Left ventricle myocardium inferior (tissue), 1 donor: ENCODE measurements at regions not wholly inside any gene's neighbourhood (a gene's known extent, or its start where the extent isn't known, plus 50 kb on each side); places are given as distances from the start of the nearest gene placed in this dataset.

Experiments used
- DNase-seq: peaks from one replicate; pipeline ENCODE4 v3.0.0-alpha.2; 2020
- H3K27ac ChIP-seq: fragments of 200-600 bp; replicated peaks from 2 replicates; pipeline ENCODE4 v1.8.0; 2021
- H3K27me3 ChIP-seq: fragments of 200-600 bp; 2 replicates; pipeline ENCODE4 v1.8.0; 2021; ENCODE audit warnings: low read depth
- H3K36me3 ChIP-seq: fragments of 200-600 bp; 2 replicates; pipeline ENCODE4 v1.8.0; 2021
- H3K4me1 ChIP-seq: fragments of 200-600 bp; 2 replicates; pipeline ENCODE4 v1.8.0; 2021
- H3K4me3 ChIP-seq: fragments of 200-600 bp; 2 replicates; pipeline ENCODE4 v1.8.0; 2021; ENCODE audit warnings: mild to moderate bottlenecking, moderate library complexity
- H3K9me3 ChIP-seq: fragments of 200-600 bp; replicated peaks from 2 replicates; pipeline ENCODE4 v1.8.0; 2021
- CTCF ChIP-seq: fragments of 200-600 bp; IDR thresholded peaks from 2 replicates; pipeline ENCODE4 v1.8.0; 2021; ENCODE audit warnings: antibody characterized with exemption, mild to moderate bottlenecking, borderline replicate concordance
- intact Hi-C: fragments of 100-400 bp; cut with micrococcal nuclease; formaldehyde crosslinking; loops from one replicate; pipeline ENCODE4 v1.11.0; 2022
- donor health status: DM: no; HTN: yes; CAD: no; lungs with severe emphysema.

- DNase-seq = no peak
- intact Hi-C loops = no loop called here
- H3K9me3 ChIP-seq = no peaks in the 10 kb centered on the region
Observed at GRCh38 chr1:199472978-199473377, 554.5 kb upstream of the NR5A2 start.

GRCh38 chr1:199474738-199475137 lies 552.8 kb upstream of the NR5A2 start:
- TF ChIP-seq CTCF = no peak
- Histone ChIP-seq H3K4me1 (no peaks in the 10 kb centered on the region), H3K9me3 (no peaks in the 10 kb centered on the region), H3K4me3 (no peak overlapping the region), H3K36me3 (no peaks in the 10 kb centered on the region), H3K27ac (no peak overlapping the region), H3K27me3 (no peaks in the 10 kb centered on the region)
- no peak for DNase-seq
- intact Hi-C loops = no loop called here

More at GRCh38 chr1:199472978-199473377, 554.5 kb upstream of the NR5A2 start:
- Histone ChIP-seq H3K36me3 (no peaks in the 10 kb centered on the region), H3K4me1 (no peaks in the 10 kb centered on the region), H3K27me3 (no peaks in the 10 kb centered on the region), H3K4me3 (no peak overlapping the region), H3K27ac (no peak overlapping the region)
- TF ChIP-seq CTCF = no peak

GRCh38 chr1:199482426-199482825 lies 545.1 kb upstream of the NR5A2 start:
- intact Hi-C loops = no loop called here
- Histone ChIP-seq H3K4me3 (no peak overlapping the region), H3K27ac (no peak overlapping the region), H3K27me3 (no peaks in the 10 kb centered on the region), H3K4me1 (no peaks in the 10 kb centered on the region), H3K36me3 (no peaks in the 10 kb centered on the region), H3K9me3 (no peaks in the 10 kb centered on the region)
- no peak for DNase-seq
- TF ChIP-seq CTCF = no peak

GRCh38 chr1:199489594-199489993 lies 537.9 kb upstream of the NR5A2 start:
- H3K9me3 ChIP-seq = peaks cover 16% of the 10 kb centered on the region
- no peaks in the 10 kb centered on the region for H3K36me3 ChIP-seq
- intact Hi-C loops = no loop called here
- no peaks in the 10 kb centered on the region for H3K27me3 ChIP-seq
- no peak overlapping the region for H3K27ac ChIP-seq
- TF ChIP-seq CTCF = no peak
- DNase-seq = no peak
- H3K4me3 ChIP-seq = no peak overlapping the region
- no peaks in the 10 kb centered on the region for H3K4me1 ChIP-seq

- DNase-seq = no peak
- Histone ChIP-seq H3K9me3 (peaks cover 29% of the 10 kb centered on the region), H3K4me1 (no peaks in the 10 kb centered on the region), H3K4me3 (no peak overlapping the region), H3K36me3 (no peaks in the 10 kb centered on the region), H3K27ac (no peak overlapping the region), H3K27me3 (no peaks in the 10 kb centered on the region)
- no peak for TF ChIP-seq CTCF
- intact Hi-C loops = no loop called here
Observed at GRCh38 chr1:199490769-199491527, 536.6 kb upstream of the NR5A2 start.
